WERI-Rb-1 (cell line): ENCODE measurements at regions not wholly inside any gene's neighbourhood (a gene's known extent, or its start where the extent isn't known, plus 50 kb on each side); places are given as distances from the start of the nearest gene placed in this dataset.

Source experiments
- DNase-seq: peaks from one replicate; pipeline ENCODE4 v3.0.0-alpha.2; 2020
- H3K27ac ChIP-seq: fragments of 250-450 bp; sonication (Bioruptor Pico); 2 replicates; pipeline ENCODE4 v1.5.1; 2020; ENCODE audit warnings: mild to moderate bottlenecking, moderate library complexity
- H3K27me3 ChIP-seq: fragments of 250-450 bp; sonication (Bioruptor Pico); 2 replicates; pipeline ENCODE4 v1.5.1; 2021; ENCODE audit warnings: mild to moderate bottlenecking, low read depth, moderate library complexity; ENCODE audit not compliant: insufficient read depth, severe bottlenecking
- H3K36me3 ChIP-seq: fragments of 250-450 bp; sonication (Bioruptor Pico); 2 replicates; pipeline ENCODE4 v1.5.1; 2020; ENCODE audit warnings: mild to moderate bottlenecking, moderate library complexity
- H3K4me3 ChIP-seq: 2 replicates; pipeline ENCODE4 v1.5.1; 2011; ENCODE audit warnings: low read depth, mild to moderate bottlenecking, control low read depth, low read length
- H3K9me3 ChIP-seq: fragments of 250-450 bp; sonication (Bioruptor Pico); 2 replicates; pipeline ENCODE4 v1.5.1; 2021; ENCODE audit warnings: mild to moderate bottlenecking, moderate library complexity; ENCODE audit not compliant: severe bottlenecking
- CTCF ChIP-seq: IDR thresholded peaks from 2 replicates; pipeline ENCODE4 v1.5.1; 2011; ENCODE audit warnings: low read depth, mild to moderate bottlenecking, control low read depth, inconsistent platforms, low read length

GRCh38 chr17:79210638-79211037 is 136.0 kb downstream of the ENGASE start:
- Histone ChIP-seq H3K27ac (no peak overlapping the region), H3K9me3 (no peaks in the 10 kb centered on the region), H3K27me3 (no peaks in the 10 kb centered on the region), H3K36me3 (no peaks in the 10 kb centered on the region), H3K4me3 (no peak overlapping the region)
- TF ChIP-seq CTCF: no peak
- no peak for DNase-seq

GRCh38 chr17:79207960-79208359 is 133.3 kb downstream of the ENGASE start:
- no peak for TF ChIP-seq CTCF
- H3K4me3 ChIP-seq: no peak overlapping the region
- H3K9me3 ChIP-seq: no peaks in the 10 kb centered on the region
- DNase-seq: no peak
- H3K27me3 ChIP-seq: no peaks in the 10 kb centered on the region
- no peaks in the 10 kb centered on the region for H3K36me3 ChIP-seq
- H3K27ac ChIP-seq: no peak overlapping the region

GRCh38 chr17:79205688-79206205 is 131.1 kb downstream of the ENGASE start:
- H3K4me3 ChIP-seq: no peak overlapping the region
- H3K27me3 ChIP-seq: no peaks in the 10 kb centered on the region
- no peak for DNase-seq
- no peaks in the 10 kb centered on the region for H3K36me3 ChIP-seq
- no peaks in the 10 kb centered on the region for H3K9me3 ChIP-seq
- TF ChIP-seq CTCF: no peak
- no peak overlapping the region for H3K27ac ChIP-seq

- H3K27me3 ChIP-seq: no peaks in the 10 kb centered on the region
- TF ChIP-seq CTCF: no peak
- no peaks in the 10 kb centered on the region for H3K36me3 ChIP-seq
- no peak overlapping the region for H3K4me3 ChIP-seq
- no peaks in the 10 kb centered on the region for H3K9me3 ChIP-seq
- H3K27ac ChIP-seq: no peak overlapping the region
- DNase-seq: no peak
Observed at GRCh38 chr17:79204261-79204660, 129.6 kb downstream of the ENGASE start.

GRCh38 chr17:79203657-79204056 is 129.0 kb downstream of the ENGASE start:
- Histone ChIP-seq H3K36me3 (no peaks in the 10 kb centered on the region), H3K27ac (no peak overlapping the region), H3K4me3 (no peak overlapping the region), H3K27me3 (no peaks in the 10 kb centered on the region), H3K9me3 (no peaks in the 10 kb centered on the region)
- no peak for TF ChIP-seq CTCF
- no peak for DNase-seq

GRCh38 chr17:79203016-79203415 is 128.4 kb downstream of the ENGASE start:
- Histone ChIP-seq H3K4me3 (no peak overlapping the region), H3K27me3 (no peaks in the 10 kb centered on the region), H3K36me3 (no peaks in the 10 kb centered on the region), H3K27ac (peak overlapping the region; percentile 91), H3K9me3 (no peaks in the 10 kb centered on the region)
- DNase-seq: peak; percentile 88
- TF ChIP-seq CTCF: peak; percentile 81
